Dendritic cell treated with granulocyte-macrophage colony-stimulating factor and Interleukin-4, amounts not matched to agents 40 ng/mL and 50 ng/mL, for 4 days (primary cell): ENCODE measurements at regions not wholly inside any gene's neighbourhood (a gene's known extent, or its start where the extent isn't known, plus 50 kb on each side); places are given as distances from the start of the nearest gene placed in this dataset.
"Not testable (repeated sequence)": the region's sequence is repeated elsewhere in the genome, so short reads cannot be mapped to it uniquely, and the experiment has no call there.

Experiments used
- H3K27ac Mint-ChIP-seq: one replicate; pipeline ENCODE4 v1.8.0; 2022; ENCODE audit warnings: mild to moderate bottlenecking, mixed read lengths
- H3K27me3 Mint-ChIP-seq: one replicate; pipeline ENCODE4 v1.8.0; 2022; ENCODE audit warnings: mild to moderate bottlenecking, mixed read lengths
- H3K36me3 Mint-ChIP-seq: one replicate; pipeline ENCODE4 v1.8.0; 2022; ENCODE audit warnings: low read depth, mixed read lengths
- H3K4me1 Mint-ChIP-seq: one replicate; pipeline ENCODE4 v1.8.0; 2022; ENCODE audit warnings: low read depth, mixed read lengths
- H3K4me3 Mint-ChIP-seq: one replicate; pipeline ENCODE4 v1.8.0; 2022; ENCODE audit warnings: mild to moderate bottlenecking, moderate library complexity, mixed read lengths
- H3K9me3 Mint-ChIP-seq: one replicate; pipeline ENCODE4 v1.8.0; 2022; ENCODE audit warnings: mixed read lengths
- intact Hi-C: fragments of 100-400 bp; cut with micrococcal nuclease; formaldehyde crosslinking; loops from one replicate; pipeline ENCODE4 v1.15.0; 2022

DNA sequence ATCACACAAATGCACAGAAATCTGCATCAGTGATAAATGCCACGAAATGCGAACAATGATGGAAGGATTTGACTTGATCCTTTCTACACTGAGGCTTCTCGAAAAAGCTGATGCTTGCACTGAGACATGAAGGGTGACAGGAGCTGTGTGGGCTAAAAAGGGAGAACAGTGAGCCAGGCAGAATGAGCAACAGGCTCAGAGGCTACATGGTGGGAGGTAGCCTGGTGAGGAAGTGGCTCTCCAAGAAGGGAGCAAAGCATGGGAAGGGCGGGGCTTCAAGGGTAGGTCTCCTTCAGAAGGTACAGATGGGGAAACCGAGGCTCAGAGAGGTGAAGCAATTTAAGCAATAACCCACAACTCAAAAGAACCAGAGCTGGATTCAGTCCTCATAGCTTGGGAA is 82.4 kb downstream of the TRIM43 start:
- no peak overlapping the region for H3K27ac Mint-ChIP-seq
- intact Hi-C loops: no loop called here
- no peaks in the 10 kb centered on the region for H3K36me3 Mint-ChIP-seq
- H3K4me3 Mint-ChIP-seq: no peak overlapping the region
- peaks cover 7% of the 10 kb centered on the region for H3K4me1 Mint-ChIP-seq
- H3K27me3 Mint-ChIP-seq: peaks cover 6% of the 10 kb centered on the region
- no peaks in the 10 kb centered on the region for H3K9me3 Mint-ChIP-seq

DNA sequence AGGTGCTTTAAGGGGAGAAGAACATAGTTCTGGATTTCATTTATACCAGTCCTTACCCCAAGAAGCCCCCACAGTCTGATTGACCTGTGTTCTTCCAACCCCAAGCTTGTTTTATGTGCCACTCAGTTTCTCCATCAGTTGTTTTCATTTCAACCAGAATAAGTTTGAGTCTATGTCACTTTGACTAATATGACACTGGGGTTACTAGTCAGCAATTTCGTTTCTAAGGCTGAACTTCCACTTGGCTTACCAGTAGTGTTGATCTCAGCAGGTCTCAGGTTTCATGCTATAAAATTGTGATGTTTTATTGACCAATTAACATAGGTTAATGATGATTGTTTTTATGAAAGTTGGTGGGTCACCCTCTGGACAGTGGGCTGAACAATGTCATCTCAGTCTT is 84.8 kb downstream of the TRIM43 start:
- H3K9me3 Mint-ChIP-seq, H3K27me3 Mint-ChIP-seq, intact Hi-C loops, H3K36me3 Mint-ChIP-seq, H3K4me1 Mint-ChIP-seq, H3K27ac Mint-ChIP-seq, H3K4me3 Mint-ChIP-seq: not testable (repeated sequence)

DNA sequence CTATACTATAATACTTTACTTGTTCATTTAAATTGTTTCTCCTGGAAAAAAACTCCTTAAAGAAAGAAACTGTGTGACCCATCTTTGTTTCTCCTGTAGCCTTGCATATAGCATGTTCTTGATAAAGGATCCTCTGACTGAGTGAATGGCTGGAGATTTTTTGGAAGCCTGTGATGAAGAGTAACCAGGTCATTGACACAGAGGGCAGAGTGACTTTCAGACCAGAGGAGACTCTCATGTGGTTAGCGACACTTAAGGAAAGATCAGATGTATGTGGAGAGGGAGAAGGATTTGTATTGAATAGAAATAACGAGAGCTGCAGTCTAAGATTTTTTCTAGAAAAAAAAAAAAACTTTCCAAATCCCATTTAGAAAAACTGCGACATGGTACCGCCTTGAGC is 85.5 kb downstream of the TRIM43 start:
- intact Hi-C loops: no loop called here
- Mint-ChIP-seq H3K36me3 (no peaks in the 10 kb centered on the region), H3K9me3 (no peaks in the 10 kb centered on the region), H3K4me3 (no peak overlapping the region), H3K27me3 (peaks cover 10% of the 10 kb centered on the region), H3K27ac (no peak overlapping the region), H3K4me1 (peaks cover 5% of the 10 kb centered on the region)

DNA sequence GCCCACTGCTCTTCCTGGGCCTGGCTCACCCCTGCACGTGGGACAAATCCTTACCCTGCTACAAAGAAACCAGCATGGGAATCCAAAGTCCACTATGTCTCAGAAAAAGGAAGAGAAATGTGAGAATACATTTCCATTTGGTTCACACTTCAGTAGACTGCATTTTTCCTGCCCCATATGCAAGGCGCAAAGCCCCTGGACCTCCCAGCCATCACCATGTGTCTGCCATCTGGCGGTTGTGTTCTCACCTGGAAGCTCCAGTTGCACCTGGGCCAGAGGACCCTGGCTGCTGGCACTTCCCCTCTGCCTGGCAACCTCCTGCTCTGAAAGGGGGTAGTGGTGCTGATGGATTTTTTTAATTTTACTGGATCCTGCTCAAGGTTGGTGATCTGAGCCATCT is 86.0 kb downstream of the TRIM43 start:
- H3K9me3 Mint-ChIP-seq, intact Hi-C loops, H3K36me3 Mint-ChIP-seq, H3K4me3 Mint-ChIP-seq, H3K27ac Mint-ChIP-seq: not testable (repeated sequence)
- H3K27me3 Mint-ChIP-seq: peaks cover 13% of the 10 kb centered on the region
- H3K4me1 Mint-ChIP-seq: peaks cover 10% of the 10 kb centered on the region

- H3K27me3 Mint-ChIP-seq: peaks cover 13% of the 10 kb centered on the region
- peaks cover 15% of the 10 kb centered on the region for H3K4me1 Mint-ChIP-seq
- H3K27ac Mint-ChIP-seq, H3K9me3 Mint-ChIP-seq, H3K4me3 Mint-ChIP-seq, H3K36me3 Mint-ChIP-seq, intact Hi-C loops: not testable (repeated sequence)
These were observed 89.4 kb downstream of the TRIM43 start for GRCh38 chr2:95681158-95681557.

DNA sequence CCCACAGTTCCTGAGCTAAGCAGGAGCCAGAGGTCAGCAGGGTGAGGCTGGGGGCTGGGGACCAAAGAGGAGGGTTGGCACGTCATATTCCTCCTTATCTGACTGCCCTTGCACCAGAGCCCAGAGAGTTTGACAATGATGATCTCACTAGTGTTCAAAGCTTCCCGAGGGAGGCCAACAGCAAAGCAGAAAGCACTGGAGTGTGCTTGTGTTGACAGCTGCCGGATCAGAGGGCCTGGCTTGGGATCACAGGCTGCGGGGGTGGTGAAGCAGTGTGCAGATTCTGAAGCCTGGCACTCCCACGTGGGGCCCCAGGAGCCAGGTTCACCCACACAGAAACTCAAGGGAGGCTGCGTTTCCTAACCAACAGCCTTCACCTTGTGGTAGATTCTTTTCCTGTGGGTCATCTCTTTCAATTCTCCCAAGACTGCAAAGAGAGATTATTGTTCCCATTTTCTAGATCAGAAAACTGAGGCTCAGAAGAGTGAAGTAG is 89.8 kb downstream of the TRIM43 start:
- H3K4me3 Mint-ChIP-seq: not testable (repeated sequence)

GRCh38 chr2:95682889-95683517 is 91.2 kb downstream of the TRIM43 start:
- H3K4me1 Mint-ChIP-seq: peaks cover 15% of the 10 kb centered on the region
- intact Hi-C loops, H3K9me3 Mint-ChIP-seq, H3K36me3 Mint-ChIP-seq, H3K27ac Mint-ChIP-seq: not testable (repeated sequence)
- peaks cover 16% of the 10 kb centered on the region for H3K27me3 Mint-ChIP-seq
- H3K4me3 Mint-ChIP-seq: peak overlapping the region; percentile 55

More for the DNA sequence above, 89.8 kb downstream of the TRIM43 start:
- H3K27me3 Mint-ChIP-seq: peaks cover 13% of the 10 kb centered on the region
- H3K9me3 Mint-ChIP-seq, H3K27ac Mint-ChIP-seq, intact Hi-C loops, H3K36me3 Mint-ChIP-seq: not testable (repeated sequence)
- H3K4me1 Mint-ChIP-seq: peaks cover 15% of the 10 kb centered on the region

DNA sequence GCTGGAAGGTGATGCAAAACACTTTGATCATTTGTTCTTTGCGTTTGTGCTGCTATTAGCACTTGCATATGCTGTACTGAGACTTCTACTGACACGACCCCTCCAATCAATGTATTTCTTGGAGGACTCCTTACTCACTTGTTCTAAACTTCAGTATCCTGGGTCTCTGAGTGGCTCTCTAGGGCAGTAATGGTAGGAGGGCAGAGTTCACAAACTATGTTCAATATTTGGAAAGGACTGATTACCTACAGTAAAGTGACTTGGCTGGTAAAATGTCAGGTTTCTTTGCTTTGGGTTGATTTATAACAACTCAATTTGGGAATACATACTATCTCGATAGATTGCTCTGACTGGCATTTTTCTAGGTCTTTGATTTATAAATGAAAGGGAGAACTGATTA is 93.7 kb downstream of the TRIM43 start:
- H3K9me3 Mint-ChIP-seq: no peaks in the 10 kb centered on the region
- H3K4me1 Mint-ChIP-seq: peaks cover 15% of the 10 kb centered on the region
- H3K36me3 Mint-ChIP-seq: no peaks in the 10 kb centered on the region
- H3K27ac Mint-ChIP-seq: no peak overlapping the region
- H3K4me3 Mint-ChIP-seq: no peak overlapping the region
- intact Hi-C loops: no loop called here
- peaks cover 17% of the 10 kb centered on the region for H3K27me3 Mint-ChIP-seq

- H3K4me3 Mint-ChIP-seq, intact Hi-C loops, H3K9me3 Mint-ChIP-seq, H3K27ac Mint-ChIP-seq, H3K36me3 Mint-ChIP-seq: not testable (repeated sequence)
- Mint-ChIP-seq H3K4me1 (peaks cover 15% of the 10 kb centered on the region), H3K27me3 (peaks cover 17% of the 10 kb centered on the region)
These were observed 94.4 kb downstream of the TRIM43 start for GRCh38 chr2:95686056-95686825.

GRCh38 chr2:95687852-95688251 is 96.1 kb downstream of the TRIM43 start:
- H3K4me3 Mint-ChIP-seq, H3K27ac Mint-ChIP-seq, H3K9me3 Mint-ChIP-seq, H3K4me1 Mint-ChIP-seq, H3K27me3 Mint-ChIP-seq, H3K36me3 Mint-ChIP-seq, intact Hi-C loops: not testable (repeated sequence)

- H3K9me3 Mint-ChIP-seq, H3K4me3 Mint-ChIP-seq, intact Hi-C loops, H3K27ac Mint-ChIP-seq, H3K4me1 Mint-ChIP-seq, H3K36me3 Mint-ChIP-seq: not testable (repeated sequence)
- H3K27me3 Mint-ChIP-seq: peaks cover 14% of the 10 kb centered on the region
These were observed 99.4 kb downstream of the TRIM43 start for GRCh38 chr2:95691210-95691609.

DNA sequence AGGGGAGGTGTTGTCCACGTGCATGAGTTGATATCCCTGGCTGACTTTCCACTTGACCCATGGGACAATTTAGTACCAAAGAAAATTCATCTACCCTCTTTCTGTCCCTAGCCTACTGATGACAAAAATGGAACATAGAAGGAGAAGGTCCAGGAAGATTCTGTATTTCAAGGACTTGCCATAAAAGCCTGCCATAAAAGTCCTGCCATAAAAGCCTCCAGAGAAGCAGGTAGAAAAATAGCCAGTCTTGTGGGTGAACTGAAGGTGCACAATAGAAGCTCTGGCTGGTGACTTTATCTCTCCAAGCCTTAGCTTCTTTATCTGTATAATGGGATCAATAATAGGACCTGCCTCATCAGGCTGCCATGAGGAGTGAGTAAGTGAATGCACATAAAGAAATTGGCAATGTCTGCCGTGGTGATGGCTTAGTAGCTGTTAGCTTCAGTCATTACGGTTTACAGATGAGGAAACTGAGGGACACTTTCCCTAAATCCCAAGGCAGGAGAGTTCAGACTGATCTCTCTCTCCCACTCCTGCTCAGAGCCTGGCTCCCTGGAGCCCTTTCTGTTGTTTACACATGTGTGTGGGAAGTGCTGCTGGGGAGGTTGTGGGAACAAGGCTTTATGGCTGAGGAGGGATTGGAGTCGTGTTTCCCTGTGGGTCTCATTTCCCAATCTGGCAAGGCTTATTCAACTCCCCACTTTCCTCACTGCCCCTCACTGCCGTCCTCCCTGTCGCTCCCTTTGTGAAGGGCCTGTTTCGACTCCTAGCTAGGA is 101.5 kb downstream of the TRIM43 start:
- H3K36me3 Mint-ChIP-seq, intact Hi-C loops, H3K27ac Mint-ChIP-seq, H3K9me3 Mint-ChIP-seq, H3K4me1 Mint-ChIP-seq, H3K4me3 Mint-ChIP-seq: not testable (repeated sequence)
- peaks cover 24% of the 10 kb centered on the region for H3K27me3 Mint-ChIP-seq

DNA sequence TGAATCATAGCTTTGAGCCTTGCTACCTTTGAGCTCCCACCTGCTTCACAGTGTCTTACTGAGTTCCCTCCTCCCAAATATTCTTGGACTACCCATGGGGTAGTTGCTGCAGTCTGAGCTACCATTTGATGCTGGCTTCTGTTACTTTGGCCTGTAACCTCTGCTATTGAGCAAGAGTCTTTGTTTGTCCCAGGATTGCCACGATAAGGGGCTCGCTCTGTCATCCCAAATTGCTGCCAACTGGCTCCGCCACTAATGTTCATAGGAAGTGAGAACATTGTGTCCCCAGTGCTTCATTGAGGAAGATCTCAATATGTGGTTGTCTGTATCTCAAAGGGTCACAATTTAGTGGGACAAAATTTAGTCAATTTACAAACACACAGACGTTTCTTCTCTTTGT is 103.8 kb downstream of the TRIM43 start:
- H3K9me3 Mint-ChIP-seq: no peaks in the 10 kb centered on the region
- no peak overlapping the region for H3K27ac Mint-ChIP-seq
- peaks cover 5% of the 10 kb centered on the region for H3K4me1 Mint-ChIP-seq
- no peak overlapping the region for H3K4me3 Mint-ChIP-seq
- H3K27me3 Mint-ChIP-seq: peaks cover 35% of the 10 kb centered on the region
- intact Hi-C loops: no loop called here
- no peaks in the 10 kb centered on the region for H3K36me3 Mint-ChIP-seq

- Mint-ChIP-seq H3K4me1 (peaks cover 8% of the 10 kb centered on the region), H3K4me3 (no peak overlapping the region), H3K27ac (no peak overlapping the region), H3K36me3 (no peaks in the 10 kb centered on the region), H3K9me3 (no peaks in the 10 kb centered on the region), H3K27me3 (peaks cover 37% of the 10 kb centered on the region)
- intact Hi-C loops: no loop called here
These were observed 106.3 kb downstream of the TRIM43 start for GRCh38 chr2:95698146-95698545.
